NCI-H146 (cell line): ENCODE measurements at regions not wholly inside any gene's neighbourhood (a gene's known extent, or its start where the extent isn't known, plus 50 kb on each side); places are given as distances from the start of the nearest gene placed in this dataset.
"Not testable (repeated sequence)": the region's sequence is repeated elsewhere in the genome, so short reads cannot be mapped to it uniquely, and the experiment has no call there.

ENCODE experiments used
- DNase-seq: peaks from one replicate; lab custom pipeline; 2025; lab: John Stamatoyannopoulos, UW

- DNase-seq: no peak
Measured at GRCh38 chr7:13717031-13717430, 272.4 kb downstream of the ETV1 start.

- no peak for DNase-seq
Measured at GRCh38 chr7:13724191-13724976, 265.1 kb downstream of the ETV1 start.

GRCh38 chr7:13724977-13725566 is 264.4 kb downstream of the ETV1 start:
- DNase-seq: no peak

- no peak for DNase-seq
Measured at GRCh38 chr7:13725591-13725990, 263.9 kb downstream of the ETV1 start.

GRCh38 chr7:13727279-13727678 is 262.2 kb downstream of the ETV1 start:
- no peak for DNase-seq

- no peak for DNase-seq
Measured at GRCh38 chr7:13727751-13728150, 261.7 kb downstream of the ETV1 start.

- not testable (repeated sequence) for DNase-seq
Measured at GRCh38 chr7:13728430-13728829, 261.0 kb downstream of the ETV1 start.

GRCh38 chr7:13731643-13732042 is 257.8 kb downstream of the ETV1 start:
- no peak for DNase-seq

- DNase-seq: no peak
Measured at GRCh38 chr7:13737563-13737962, 251.9 kb downstream of the ETV1 start.

GRCh38 chr7:13742126-13742525 is 247.3 kb downstream of the ETV1 start:
- DNase-seq: no peak

- peak; percentile 63 for DNase-seq
Measured at GRCh38 chr7:13742811-13743210, 246.7 kb downstream of the ETV1 start.

- no peak for DNase-seq
Measured at GRCh38 chr7:13743226-13743625, 246.2 kb downstream of the ETV1 start.

- DNase-seq: peak; percentile 39
Measured at GRCh38 chr7:13745530-13745929, 243.9 kb downstream of the ETV1 start.

GRCh38 chr7:13748998-13749397 is 240.5 kb downstream of the ETV1 start:
- peak; percentile 32 for DNase-seq

GRCh38 chr7:13749636-13750035 is 239.8 kb downstream of the ETV1 start:
- DNase-seq: no peak

- DNase-seq: no peak
Measured at GRCh38 chr7:13751766-13752165, 237.7 kb downstream of the ETV1 start.

- no peak for DNase-seq
Measured at GRCh38 chr7:13757841-13758240, 231.6 kb downstream of the ETV1 start.

- not testable (repeated sequence) for DNase-seq
Measured at GRCh38 chr7:13765853-13766252, 223.6 kb downstream of the ETV1 start.

- no peak for DNase-seq
Measured at GRCh38 chr7:13770305-13770704, 219.2 kb downstream of the ETV1 start.

- no peak for DNase-seq
Measured at GRCh38 chr7:13774976-13775375, 214.5 kb downstream of the ETV1 start.

- no peak for DNase-seq
Measured at GRCh38 chr7:13777242-13777641, 212.2 kb downstream of the ETV1 start.

- DNase-seq: no peak
Measured at GRCh38 chr7:13778967-13779366, 210.5 kb downstream of the ETV1 start.

GRCh38 chr7:13790611-13791010 is 198.9 kb downstream of the ETV1 start:
- no peak for DNase-seq

- no peak for DNase-seq
Measured at GRCh38 chr7:13792208-13792607, 197.3 kb downstream of the ETV1 start.
